ENCODE measurements at regions not wholly inside any gene's neighbourhood (a gene's known extent, or its start where the extent isn't known, plus 50 kb on each side); places are given as distances from the start of the nearest gene placed in this dataset.

- peaks cover 0 to 4% (median 0%) of the 10 kb centered on the region in 4 experiments; a peak in 1 of 7 replicates for H3K4me1 ChIP-seq (replicated peaks in 1 of 4; ENCODE audit: control insufficient read depth in 3 of 4, insufficient read depth in 4 of 4, low read length in 3 of 4)
- no peak overlapping the region for H3K4me3 ChIP-seq (ENCODE audit: extremely low read depth in 1 of 4, insufficient read depth in 2 of 4, low read depth in 3 of 4, low read length in 4 of 4)
- H3K4me2 ChIP-seq (ENCODE audit: insufficient read depth in 1 of 2, low read depth in 2 of 2, low read length in 2 of 2), result no peak overlapping the region
- no peak overlapping the region for H2AK5ac ChIP-seq (ENCODE audit: low read depth, low read length)
- no peak overlapping the region for H4K91ac ChIP-seq (replicated peaks; ENCODE audit: insufficient read length, low read length)
- H3K9ac ChIP-seq (replicated peaks in 1 of 4; ENCODE audit: extremely low read depth in 1 of 4, low read depth in 3 of 4, low read length in 3 of 4), result no peak overlapping the region
- ChIA-PET CTCF (ENCODE audit: partially characterized antibody) (interaction anchor here (0.5 to 5.5 kb wide), 11 partner anchors 11 to 913 kb away, joined by 3 to 41 read pairs (median 3); no protein-coding TSS in a partner anchor), POLR2A (ENCODE audit: partially characterized antibody) (no interaction called here)
- no peaks in the 10 kb centered on the region for H3K36me3 ChIP-seq (ENCODE audit: control insufficient read depth in 2 of 4, insufficient read depth in 4 of 4, low read length in 3 of 4)
- H3K18ac ChIP-seq (ENCODE audit: extremely low read depth, low read length), result no peak overlapping the region
- no peaks in the 10 kb centered on the region for H3K27me3 ChIP-seq (replicated peaks in 1 of 4; ENCODE audit: control insufficient read depth in 3 of 4, extremely low read depth in 1 of 4, insufficient read depth in 3 of 4, low read length in 3 of 4)
- no peaks in the 10 kb centered on the region for H3K79me1 ChIP-seq (ENCODE audit: low read depth, low read length)
- H4K20me1 ChIP-seq (replicated peaks in 1 of 2; ENCODE audit: control insufficient read depth in 1 of 2, insufficient read depth in 2 of 2, low read length in 2 of 2), result no peaks in the 10 kb centered on the region
- H3K56ac ChIP-seq (replicated peaks; ENCODE audit: insufficient read length, low read depth, low read length), result no peak overlapping the region
- H3K14ac ChIP-seq (ENCODE audit: insufficient read length), result no peak overlapping the region
- H4K8ac ChIP-seq (ENCODE audit: extremely low read depth, insufficient read depth, low read length), result no peak overlapping the region
- H3K79me2 ChIP-seq (ENCODE audit: control insufficient read depth in 1 of 2, insufficient read depth in 2 of 2, low read length in 2 of 2), result no peaks in the 10 kb centered on the region
- H3K4ac ChIP-seq (replicated peaks; ENCODE audit: insufficient read length, low read depth, low read length), result no peak overlapping the region
- no peaks in the 10 kb centered on the region for H3K23me2 ChIP-seq (ENCODE audit: low read depth, low read length)
- no peak overlapping the region for H2BK20ac ChIP-seq (ENCODE audit: low read length)
- peak overlapping the region; percentile 74; the same call in 1 of the 2 replicates for H2AFZ ChIP-seq (ENCODE audit: low read length)
- DNase-seq (ENCODE audit: low read depth in 1 of 2, low spot score in 2 of 2) (no peak), FAIRE-seq (no peak)
- no peak overlapping the region for H2BK12ac ChIP-seq (ENCODE audit: low read depth, low read length)
- H3K23ac ChIP-seq (ENCODE audit: insufficient read length), result no peak overlapping the region
- no peak overlapping the region for H2BK5ac ChIP-seq (ENCODE audit: low read depth, low read length)
- H2BK120ac ChIP-seq (replicated peaks; ENCODE audit: low read depth, low read length), result no peak overlapping the region
- no peak overlapping the region for H2BK15ac ChIP-seq (ENCODE audit: low read length)
- no peaks in the 10 kb centered on the region for H3K9me3 ChIP-seq (ENCODE audit: insufficient read depth in 2 of 2, low read depth in 1 of 2, low read length in 1 of 2)
- H3K27ac ChIP-seq (ENCODE audit: low read depth, low read length), result no peak overlapping the region
- 78% methylated on average over 12 of the region's 12 CpGs; no CpG with 5 or more reads in 1 of the 2 experiments for WGBS, 2 experiments (ENCODE audit: extremely low coverage in 1 of 2, insufficient coverage in 1 of 2, insufficient read length in 1 of 2, insufficient replicate concordance in 2 of 2, low coverage in 1 of 2, low lambda C conversion rate in 2 of 2, missing lambda C conversion rate in 1 of 2)
- H4K5ac ChIP-seq (ENCODE audit: insufficient read length, low read depth, low read length), result no peak overlapping the region
- TF ChIP-seq HDAC6 (IDR thresholded peaks at IDR 0.05; ENCODE audit: low read depth, low read length), result no peak
- TF ChIP-seq TCF12 (IDR thresholded peaks at IDR 0.05; ENCODE audit: low read depth, low read length), result no peak
- TF ChIP-seq SP4 (IDR thresholded peaks at IDR 0.05; ENCODE audit: low read length), result no peak
- no peak for TF ChIP-seq EGR1 (IDR thresholded peaks at IDR 0.05; ENCODE audit: borderline replicate concordance, low read depth, low read length)
- no peak for TF ChIP-seq CHD1 (IDR thresholded peaks at IDR 0.05; ENCODE audit: low read depth, low read length)
- TF ChIP-seq EZH2 (IDR thresholded peaks at IDR 0.05; ENCODE audit: low read depth, low read length, severe bottlenecking), result no peak
- TF ChIP-seq MAFK (IDR thresholded peaks at IDR 0.05; ENCODE audit: low read depth, low read length), result no peak
- TF ChIP-seq RNF2 (IDR thresholded peaks at IDR 0.05; ENCODE audit: borderline replicate concordance, low read depth, low read length, missing control alignments, poor library complexity, severe bottlenecking), result no peak
- TF ChIP-seq SUZ12 (IDR thresholded peaks at IDR 0.05; ENCODE audit: low read length), result no peak
- TF ChIP-seq RAD21 (IDR thresholded peaks at IDR 0.05 in 1 of 2, conservative IDR thresholded peaks at IDR 0.05 in 1 of 2; ENCODE audit: low read depth in 2 of 2, low read length in 2 of 2), result no peak
- no peak for TF ChIP-seq GABPA (IDR thresholded peaks at IDR 0.05; ENCODE audit: borderline replicate concordance, insufficient read depth, low read length)
- no peak for TF ChIP-seq CHD2 (IDR thresholded peaks at IDR 0.05; ENCODE audit: low read length)
- TF ChIP-seq POLR2AphosphoS5 (IDR thresholded peaks at IDR 0.05; ENCODE audit: low read depth, low read length), result no peak
Measured at GRCh38 chr5:90263102-90263820, 146.3 kb downstream of the CETN3 start.
